Esophagus (tissue), 2 donors: ENCODE measurements at regions not wholly inside any gene's neighbourhood (a gene's known extent, or its start where the extent isn't known, plus 50 kb on each side); places are given as distances from the start of the nearest gene placed in this dataset.
"Not testable (repeated sequence)": the region's sequence is repeated elsewhere in the genome, so short reads cannot be mapped to it uniquely, and the experiment has no call there.

Source experiments
- H3K27ac ChIP-seq, 2 donors: one replicate each; pipeline ENCODE4 v1.5.1; 2013; ENCODE audit warnings: low read depth in 2 of 2, mild to moderate bottlenecking in 2 of 2, inconsistent platforms in 1 of 2, low read length in 1 of 2, moderate library complexity in 1 of 2
- H3K27me3 ChIP-seq, 2 donors: one replicate each; pipeline ENCODE4 v1.6.1; 2013; ENCODE audit warnings: low read length in 2 of 2, control low read depth in 1 of 2, mild to moderate bottlenecking in 1 of 2; ENCODE audit not compliant: insufficient read depth in 2 of 2, control insufficient read depth in 1 of 2
- H3K36me3 ChIP-seq, 2 donors: one replicate each; pipeline ENCODE4 v1.6.1; 2013; ENCODE audit warnings: low read length in 1 of 2; ENCODE audit not compliant: control insufficient read depth in 2 of 2, insufficient read depth in 2 of 2
- H3K4me1 ChIP-seq, 2 donors: one replicate each; pipeline ENCODE4 v1.6.1; 2013; ENCODE audit warnings: low read length in 1 of 2; ENCODE audit not compliant: control insufficient read depth in 2 of 2, insufficient read depth in 2 of 2
- H3K4me3 ChIP-seq, 2 donors: one replicate each; pipeline ENCODE4 v1.5.1; 2013; ENCODE audit warnings: low read length in 2 of 2, mild to moderate bottlenecking in 2 of 2, low read depth in 1 of 2, moderate library complexity in 1 of 2
- H3K9me3 ChIP-seq, 2 donors: one replicate each; pipeline ENCODE4 v1.6.1; 2013; ENCODE audit warnings: mild to moderate bottlenecking in 2 of 2, low read depth in 1 of 2, low read length in 1 of 2, moderate library complexity in 1 of 2; ENCODE audit not compliant: control insufficient read depth in 2 of 2, insufficient read depth in 1 of 2
- WGBS, 2 donors: extraction: QIAGEN DNeasy Blood & Tissue Kit; methylation state at CpG; one replicate each; pipeline ENCODE4 v1.1.7; 2013; 5-methylcytosine and 5-hydroxymethylcytosine counted together
- donor health status: healthy with polysubstance abuse.
- donor health status: Bipolar disorder and iron deficiency.

GRCh38 chr9:78972303-78972999 is 599.3 kb upstream of the TLE4 start:
- Histone ChIP-seq H3K4me3 (no peak overlapping the region), H3K27ac (no peak overlapping the region), H3K36me3 (no peaks in the 10 kb centered on the region), H3K27me3 (no peaks in the 10 kb centered on the region), H3K9me3 (no peaks in the 10 kb centered on the region), H3K4me1 (no peaks in the 10 kb centered on the region)
- WGBS, 2 donors, result 0 to 7% methylated on average over 1 of the region's 1 CpG

- H3K27ac ChIP-seq, result no peak overlapping the region
These were observed 597.9 kb upstream of the TLE4 start for GRCh38 chr9:78973907-78974306.

GRCh38 chr9:78982849-78983248 is 588.9 kb upstream of the TLE4 start:
- H3K4me1 ChIP-seq, result no peaks in the 10 kb centered on the region
- H3K27ac ChIP-seq, result no peak overlapping the region
- H3K9me3 ChIP-seq, result no peaks in the 10 kb centered on the region
- WGBS, 2 donors, result 80 to 85% methylated on average over 3 of the region's 3 CpGs
- no peaks in the 10 kb centered on the region for H3K27me3 ChIP-seq
- H3K4me3 ChIP-seq, result no peak overlapping the region
- no peaks in the 10 kb centered on the region for H3K36me3 ChIP-seq

More at GRCh38 chr9:78973907-78974306, 597.9 kb upstream of the TLE4 start:
- Histone ChIP-seq H3K36me3 (no peaks in the 10 kb centered on the region), H3K9me3 (no peaks in the 10 kb centered on the region), H3K27me3 (no peaks in the 10 kb centered on the region), H3K4me3 (no peak overlapping the region), H3K4me1 (no peaks in the 10 kb centered on the region)

- no peak overlapping the region for H3K27ac ChIP-seq
- WGBS, 2 donors, result 65 to 69% methylated on average over 2 of the region's 2 CpGs
- no peaks in the 10 kb centered on the region for H3K4me1 ChIP-seq
- H3K36me3 ChIP-seq, result no peaks in the 10 kb centered on the region
- no peaks in the 10 kb centered on the region for H3K9me3 ChIP-seq
- H3K4me3 ChIP-seq, result no peak overlapping the region
- H3K27me3 ChIP-seq, result no peaks in the 10 kb centered on the region
These were observed 586.6 kb upstream of the TLE4 start for GRCh38 chr9:78985084-78985738.

- WGBS, 2 donors, result 78 to 84% methylated on average over 2 of the region's 2 CpGs
- no peak overlapping the region for H3K27ac ChIP-seq
- no peaks in the 10 kb centered on the region for H3K36me3 ChIP-seq
- H3K27me3 ChIP-seq, result no peaks in the 10 kb centered on the region
- no peak overlapping the region for H3K4me3 ChIP-seq
- no peaks in the 10 kb centered on the region for H3K9me3 ChIP-seq
- no peaks in the 10 kb centered on the region for H3K4me1 ChIP-seq
These were observed 585.3 kb upstream of the TLE4 start for GRCh38 chr9:78986446-78986845.

GRCh38 chr9:78989031-78989658 is 582.6 kb upstream of the TLE4 start:
- no peak overlapping the region for H3K27ac ChIP-seq
- H3K36me3 ChIP-seq, result no peaks in the 10 kb centered on the region
- WGBS, 2 donors, result 78 to 84% methylated on average over 2 of the region's 2 CpGs
- no peaks in the 10 kb centered on the region for H3K9me3 ChIP-seq
- no peak overlapping the region for H3K4me3 ChIP-seq
- H3K4me1 ChIP-seq, result no peaks in the 10 kb centered on the region
- H3K27me3 ChIP-seq, result no peaks in the 10 kb centered on the region

- no peaks in the 10 kb centered on the region for H3K4me1 ChIP-seq
- H3K9me3 ChIP-seq, result no peaks in the 10 kb centered on the region
- H3K27ac ChIP-seq, result no peak overlapping the region
- H3K27me3 ChIP-seq, result no peaks in the 10 kb centered on the region
- H3K36me3 ChIP-seq, result no peaks in the 10 kb centered on the region
- no peak overlapping the region for H3K4me3 ChIP-seq
- WGBS, 2 donors, result 72 to 76% methylated on average over 3 of the region's 3 CpGs
These were observed 577.3 kb upstream of the TLE4 start for GRCh38 chr9:78994471-78994870.

GRCh38 chr9:78994974-78995373 is 576.8 kb upstream of the TLE4 start:
- H3K4me3 ChIP-seq, H3K27ac ChIP-seq, H3K36me3 ChIP-seq, H3K9me3 ChIP-seq, H3K4me1 ChIP-seq, H3K27me3 ChIP-seq: not testable (repeated sequence)
- WGBS, 2 donors, result 88 to 97% methylated on average over 2 of the region's 2 CpGs

- Histone ChIP-seq H3K27me3 (no peaks in the 10 kb centered on the region), H3K9me3 (no peaks in the 10 kb centered on the region), H3K4me3 (no peak overlapping the region), H3K36me3 (no peaks in the 10 kb centered on the region), H3K27ac (no peak overlapping the region), H3K4me1 (no peaks in the 10 kb centered on the region)
These were observed 574.5 kb upstream of the TLE4 start for GRCh38 chr9:78997296-78997695.
